HepG2 (cell line): ENCODE measurements at regions not wholly inside any gene's neighbourhood (a gene's known extent, or its start where the extent isn't known, plus 50 kb on each side); places are given as distances from the start of the nearest gene placed in this dataset.

Experiments used
- ATAC-seq: fragments of 200-7000 bp; cut with Tn5 transposase; 3 replicates; pipeline ENCODE4 v1.9.1; 2020; ENCODE audit warnings: mild to moderate bottlenecking, moderate library complexity
- BruUV-seq: library from RNA; stranded (reverse); fragments of 400-500 nt; replicated peaks from 2 replicates; lab custom pipeline; 2021; lab: Mats Ljungman, UMichigan
- CTCF ChIA-PET: fragments of 300-600 bp; formaldehyde crosslinking; extraction: SDS; loops from one replicate; lab custom pipeline; 2021; ENCODE audit warnings: low total read pairs, inconsistent platforms, low intra/inter-chr PET ratio; lab: Yijun Ruan, JAX
- POLR2A ChIA-PET: fragments of 350-600 bp; sonication (Branson Sonifier 250); formaldehyde crosslinking; loops from one replicate; lab custom pipeline; 2020; ENCODE audit warnings: antibody characterized with exemption, inconsistent platforms; lab: Yijun Ruan, JAX
- DNase-seq: peaks from one replicate; pipeline ENCODE4 v3.0.0-alpha.2; 2015; ENCODE audit warnings: low spot score
- FAIRE-seq: peaks from 3 replicates; lab custom pipeline; 2011; peaks lifted over from hg19 to GRCh38; lab: Jason Lieb, UNC
- H2AFZ ChIP-seq: one replicate; pipeline ENCODE4 v1.6.1; 2011; ENCODE audit warnings: low read length, inconsistent platforms
- H3K27ac ChIP-seq: fragments of 300-600 bp; 3 replicates; pipeline ENCODE4 v1.8.0; 2011; ENCODE audit warnings: mixed run types, mild to moderate bottlenecking, mixed read lengths, low read length, inconsistent platforms; ENCODE audit not compliant: insufficient read depth; ENCODE audit errors: extremely low read length
- H3K27me3 ChIP-seq, 2 experiments: fragments of 200-600 bp in 1 of 2; 2 replicates in 1 of 2; 3 replicates in 1 of 2; pipeline versions ENCODE4 v1.6.0 to v1.8.0; 2011; ENCODE audit warnings: low read length in 2 of 2, mild to moderate bottlenecking in 2 of 2, moderate library complexity in 2 of 2, inconsistent platforms in 1 of 2; ENCODE audit not compliant: insufficient read depth in 2 of 2, control insufficient read depth in 1 of 2
- H3K36me3 ChIP-seq, 2 experiments: fragments of 200-600 bp in 1 of 2; replicated peaks in 1 of 2; 2 replicates in 1 of 2; 3 replicates in 1 of 2; pipeline versions ENCODE4 v1.5.1 to v1.8.0; 2011; ENCODE audit warnings: low read length in 2 of 2, inconsistent platforms in 1 of 2; ENCODE audit not compliant: insufficient read depth in 2 of 2, control insufficient read depth in 1 of 2
- H3K4me1 ChIP-seq: 2 replicates; pipeline ENCODE4 v1.5.1; 2012; ENCODE audit warnings: low read length, inconsistent platforms; ENCODE audit not compliant: insufficient read depth
- H3K4me2 ChIP-seq: 2 replicates; pipeline ENCODE4 v1.6.0; 2011; ENCODE audit warnings: low read depth, low read length, inconsistent platforms
- H3K4me3 ChIP-seq, 3 experiments: fragments of 200-600 bp in 1 of 3; sonication (generic), shearing (Covaris generic) in 1 of 3; replicated peaks in 1 of 3; 2 replicates each; pipeline ENCODE4 v1.5.1; 2011 to 2016; ENCODE audit warnings: low read length in 3 of 3, inconsistent platforms in 2 of 3, low read depth in 2 of 3, mild to moderate bottlenecking in 2 of 3, control low read depth in 1 of 3, mixed read lengths in 1 of 3; ENCODE audit not compliant: insufficient read depth in 1 of 3
- H3K79me2 ChIP-seq: one replicate; pipeline ENCODE4 v1.6.1; 2011; ENCODE audit warnings: low read length, inconsistent platforms; ENCODE audit not compliant: insufficient read depth
- H3K9ac ChIP-seq: 2 replicates; pipeline ENCODE4 v1.6.0; 2011; ENCODE audit warnings: mild to moderate bottlenecking, low read depth, low read length, inconsistent platforms; ENCODE audit not compliant: insufficient read depth
- H3K9me3 ChIP-seq: 2 replicates; pipeline ENCODE4 v1.5.1; 2012; ENCODE audit warnings: mild to moderate bottlenecking, low read length
- H4K20me1 ChIP-seq: 2 replicates; pipeline ENCODE4 v1.6.0; 2011; ENCODE audit warnings: inconsistent platforms, mild to moderate bottlenecking, low read length, moderate library complexity; ENCODE audit not compliant: insufficient read depth
- BRF2 ChIP-seq: sonication (generic); formaldehyde crosslinking; IDR thresholded peaks from 2 replicates; pipeline ENCODE4 v1.8.1; 2022; ENCODE audit warnings: mild to moderate bottlenecking, missing genetic modification reagents
- GABPB1 ChIP-seq: IDR thresholded peaks from 2 replicates; pipeline ENCODE4 v1.6.1; 2016; ENCODE audit warnings: mild to moderate bottlenecking, missing genetic modification reagents, moderate library complexity, missing compliant biosample characterization
- GLI4 ChIP-seq: sonication (generic); formaldehyde crosslinking; IDR thresholded peaks from 2 replicates; pipeline ENCODE4 v1.5.1; 2020; ENCODE audit warnings: missing genetic modification reagents, mild to moderate bottlenecking, moderate library complexity, borderline replicate concordance
- MATR3 ChIP-seq: sonication (generic); formaldehyde crosslinking; IDR thresholded peaks from 2 replicates; pipeline ENCODE4 v1.4.0; 2020; ENCODE audit warnings: missing genetic modification reagents
- ZBTB26 ChIP-seq: IDR thresholded peaks from 2 replicates; pipeline ENCODE4 v1.6.1; 2016; ENCODE audit warnings: missing compliant biosample characterization, missing genetic modification reagents, borderline replicate concordance
- ZNF362 ChIP-seq: sonication (generic); formaldehyde crosslinking; IDR thresholded peaks from 2 replicates; pipeline ENCODE4 v1.4.0; 2020; ENCODE audit warnings: missing genetic modification reagents, mild to moderate bottlenecking, borderline replicate concordance
- ZNF451 ChIP-seq: sonication (generic); formaldehyde crosslinking; IDR thresholded peaks from 2 replicates; pipeline ENCODE4 v1.5.0; 2020; ENCODE audit warnings: mild to moderate bottlenecking, missing genetic modification reagents
- ZNF629 ChIP-seq: sonication (generic); formaldehyde crosslinking; conservative IDR thresholded peaks from 2 replicates; pipeline ENCODE4 v1.5.0; 2020; ENCODE audit warnings: missing genetic modification reagents
- ZNF878 ChIP-seq: sonication (generic); formaldehyde crosslinking; IDR thresholded peaks from 2 replicates; pipeline ENCODE4 v1.8.1; 2023; ENCODE audit warnings: mild to moderate bottlenecking, missing genetic modification reagents, moderate library complexity
- WGBS: methylation state at CpG from one replicate; pipeline ENCODE4 v1.1.6; 2017; ENCODE audit warnings: low lambda C conversion rate; 5-methylcytosine and 5-hydroxymethylcytosine counted together
- in situ Hi-C: cut with HindIII; loops from 2 replicates; pipeline ENCODE4 v1.10.0; 2017; ENCODE audit warnings: low pct_unique_long_range_greater_than_20kb; ENCODE audit not compliant: extremely low pct_ligation_motif_present
- intact Hi-C: fragments of 100-400 bp; cut with micrococcal nuclease; formaldehyde crosslinking; loops from one replicate; pipeline ENCODE4 v1.10.0; 2022; ENCODE audit not compliant: unreplicated experiment

- DNase-seq (no peak), ATAC-seq (no peak), FAIRE-seq (no peak)
- no peak overlapping the region for H3K27ac ChIP-seq
- H3K4me1 ChIP-seq: no peaks in the 10 kb centered on the region
- H4K20me1 ChIP-seq: no peaks in the 10 kb centered on the region
- no peaks in the 10 kb centered on the region for H3K79me2 ChIP-seq
- POLR2A ChIA-PET: no interaction called here
- no TSS peak for BruUV-seq
- 0 out of 5 replicates have a peak, but pooled peaks cover 0 to 5% of the 10 kb centered on the region in 2 experiments for H3K27me3 ChIP-seq
- H3K4me2 ChIP-seq: no peak overlapping the region
- no peak overlapping the region for H2AFZ ChIP-seq
- no peak overlapping the region for H3K9ac ChIP-seq
- no peaks in the 10 kb centered on the region for H3K9me3 ChIP-seq
- CTCF ChIA-PET: no interaction called here
- WGBS: 17% methylated on average over 4 of the region's 4 CpGs
- TF ChIP-seq ZNF878 (CRISPR knock-in tag) (no peak), ZBTB26 (CRISPR knock-in tag) (no peak), ZNF629 (no peak), ZNF362 (no peak), GLI4 (CRISPR knock-in tag) (no peak), BRF2 (CRISPR knock-in tag) (no peak), GABPB1 (no peak), MATR3 (CRISPR knock-in tag) (no peak), ZNF451 (CRISPR knock-in tag) (no peak)
- in situ Hi-C loops (no loop called here), intact Hi-C loops (no loop called here)
- no peak overlapping the region for H3K4me3 ChIP-seq
- H3K36me3 ChIP-seq: no peaks in the 10 kb centered on the region
Measured at GRCh38 chr20:4411744-4412143, 162.7 kb upstream of the ADRA1D start.
